ENCODE measurements at regions not wholly inside any gene's neighbourhood (a gene's known extent, or its start where the extent isn't known, plus 50 kb on each side); places are given as distances from the start of the nearest gene placed in this dataset.

DNA sequence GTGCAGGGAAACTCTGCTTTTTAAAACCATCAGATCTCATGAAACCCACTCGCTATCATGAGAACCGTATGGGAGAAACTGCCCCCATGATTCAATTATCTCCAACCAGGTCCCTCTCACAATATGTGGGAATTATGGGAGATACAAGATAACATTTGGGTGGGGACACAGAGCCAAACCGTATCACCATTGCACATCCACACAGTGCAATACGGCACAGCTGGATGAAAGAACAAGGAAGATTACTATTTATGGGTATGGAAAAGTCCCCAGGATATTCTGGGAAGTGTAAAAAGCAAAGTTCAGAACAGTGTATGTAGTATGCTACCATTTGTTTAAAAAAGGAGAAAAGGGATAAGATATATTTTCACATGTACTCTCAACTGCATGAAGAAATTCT, 290.1 kb downstream of the PIK3C3 start:
- TF ChIP-seq, protein P1, sequence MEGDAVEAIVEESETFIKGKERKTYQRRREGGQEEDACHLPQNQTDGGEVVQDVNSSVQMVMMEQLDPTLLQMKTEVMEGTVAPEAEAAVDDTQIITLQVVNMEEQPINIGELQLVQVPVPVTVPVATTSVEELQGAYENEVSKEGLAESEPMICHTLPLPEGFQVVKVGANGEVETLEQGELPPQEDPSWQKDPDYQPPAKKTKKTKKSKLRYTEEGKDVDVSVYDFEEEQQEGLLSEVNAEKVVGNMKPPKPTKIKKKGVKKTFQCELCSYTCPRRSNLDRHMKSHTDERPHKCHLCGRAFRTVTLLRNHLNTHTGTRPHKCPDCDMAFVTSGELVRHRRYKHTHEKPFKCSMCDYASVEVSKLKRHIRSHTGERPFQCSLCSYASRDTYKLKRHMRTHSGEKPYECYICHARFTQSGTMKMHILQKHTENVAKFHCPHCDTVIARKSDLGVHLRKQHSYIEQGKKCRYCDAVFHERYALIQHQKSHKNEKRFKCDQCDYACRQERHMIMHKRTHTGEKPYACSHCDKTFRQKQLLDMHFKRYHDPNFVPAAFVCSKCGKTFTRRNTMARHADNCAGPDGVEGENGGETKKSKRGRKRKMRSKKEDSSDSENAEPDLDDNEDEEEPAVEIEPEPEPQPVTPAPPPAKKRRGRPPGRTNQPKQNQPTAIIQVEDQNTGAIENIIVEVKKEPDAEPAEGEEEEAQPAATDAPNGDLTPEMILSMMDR (IDR thresholded peaks at IDR 0.05) = no peak
- TF ChIP-seq POLR2A (IDR thresholded peaks at IDR 0.05; ENCODE audit: low read depth) = no peak
